Pancreas (tissue), 10 donors: ENCODE measurements at regions not wholly inside any gene's neighbourhood (a gene's known extent, or its start where the extent isn't known, plus 50 kb on each side); places are given as distances from the start of the nearest gene placed in this dataset.
"Not testable (repeated sequence)": the region's sequence is repeated elsewhere in the genome, so short reads cannot be mapped to it uniquely, and the experiment has no call there.

ENCODE experiments used
- ATAC-seq, 4 donors: fragments of 200-7000 bp; cut with Tn5 transposase; one replicate each; pipeline versions ENCODE4 v1.8.0 to v1.9.1; 2020; ENCODE audit warnings: mild to moderate bottlenecking in 4 of 4, moderate library complexity in 4 of 4
- DNase-seq, 6 donors: peaks; one replicate each; pipeline ENCODE4 v3.0.0-alpha.2; 2020
- FAIRE-seq: peaks from 2 replicates; lab custom pipeline; 2012; peaks lifted over from hg19 to GRCh38; lab: Jason Lieb, UNC
- H3K27ac ChIP-seq, 4 donors: fragments of 200-600 bp; sonication (generic); 1 replicate in 3 of 4; 2 replicates in 1 of 4; pipeline versions ENCODE4 v1.5.0 to v1.8.0; 2020
- H3K27me3 ChIP-seq, 4 donors: fragments of 200-600 bp; one replicate each; pipeline ENCODE4 v1.8.0; 2021
- H3K36me3 ChIP-seq, 3 donors: fragments of 200-600 bp; sonication (generic) in 1 of 3; one replicate each; pipeline versions ENCODE4 v1.5.0 to v1.8.0; 2020 to 2021
- H3K4me1 ChIP-seq, 3 donors: fragments of 200-600 bp; one replicate each; pipeline ENCODE4 v1.8.0; 2021
- H3K4me3 ChIP-seq, 4 donors: fragments of 200-600 bp; sonication (generic) in 2 of 4; one replicate each; pipeline versions ENCODE4 v1.5.0 to v1.8.0; 2020 to 2021
- H3K9me3 ChIP-seq, 4 donors: fragments of 200-600 bp; one replicate each; pipeline ENCODE4 v1.8.0; 2021
- WGBS, 2 donors: extraction: QIAGEN DNeasy Blood & Tissue Kit; methylation state at CpG; one replicate each; pipeline ENCODE4 v1.1.7; 2013; 5-methylcytosine and 5-hydroxymethylcytosine counted together
- intact Hi-C, 3 donors: fragments of 100-400 bp; cut with DNase I; formaldehyde crosslinking; loops; one replicate each; pipeline versions ENCODE4 v1.11.1 to v1.14.2; 2022
- TF ChIP-seq, protein P1 (sequence below), 4 donors: fragments of 200-600 bp; sonication (generic) in 3 of 4; IDR thresholded peaks; one replicate each; pipeline versions ENCODE4 v1.5.0 to v1.8.0; 2021; ENCODE audit warnings: antibody characterized with exemption in 4 of 4
- donor health status: healthy with polysubstance abuse.
- donor health status: DM: no; HTN: no; CAD: no; lungs with moderate emphysema.
- donor health status: DM: no; HTN: no; CAD: no.
- donor health status: control.
- donor health status: control.
- donor health status: Bipolar disorder and iron deficiency.
- donor health status: DM: yes; HTN: yes; CAD: no.
- donor health status: DM: no; HTN: no; CAD: no.
- donor health status: DM: no; HTN: no; CAD: no.
- donor health status: DM: yes; HTN: yes; CAD: no.

DNA sequence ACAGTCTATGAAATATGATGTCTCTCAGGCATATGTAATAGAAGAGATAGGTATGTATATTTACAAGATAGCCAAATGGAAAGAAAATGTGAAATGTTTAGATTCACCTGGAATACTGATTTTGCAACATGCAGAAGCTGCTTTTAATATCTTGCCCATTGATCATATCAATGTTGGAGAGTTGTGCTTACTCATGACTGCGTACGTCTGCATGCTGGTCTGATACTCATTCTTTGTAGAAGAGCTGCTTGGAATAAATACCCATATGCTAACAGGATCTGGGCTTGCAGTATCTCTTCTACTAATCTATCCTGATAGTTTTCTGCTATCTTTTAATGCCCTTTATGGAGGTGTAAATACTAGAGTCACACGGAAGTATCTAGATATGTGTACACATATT, 120.6 kb upstream of the FOXP2 start:
- Histone ChIP-seq H3K27me3 (no peaks in the 10 kb centered on the region), H3K4me3 (no peak overlapping the region), H3K9me3 (no peaks in the 10 kb centered on the region), H3K4me1 (no peaks in the 10 kb centered on the region), H3K36me3 (no peaks in the 10 kb centered on the region), H3K27ac (no peak overlapping the region)
- intact Hi-C loops = no loop called here
- WGBS, 2 donors = 69 to 74% methylated on average over 3 of the region's 3 CpGs
- FAIRE-seq = no peak
- no peak for DNase-seq
- TF ChIP-seq, protein P1, sequence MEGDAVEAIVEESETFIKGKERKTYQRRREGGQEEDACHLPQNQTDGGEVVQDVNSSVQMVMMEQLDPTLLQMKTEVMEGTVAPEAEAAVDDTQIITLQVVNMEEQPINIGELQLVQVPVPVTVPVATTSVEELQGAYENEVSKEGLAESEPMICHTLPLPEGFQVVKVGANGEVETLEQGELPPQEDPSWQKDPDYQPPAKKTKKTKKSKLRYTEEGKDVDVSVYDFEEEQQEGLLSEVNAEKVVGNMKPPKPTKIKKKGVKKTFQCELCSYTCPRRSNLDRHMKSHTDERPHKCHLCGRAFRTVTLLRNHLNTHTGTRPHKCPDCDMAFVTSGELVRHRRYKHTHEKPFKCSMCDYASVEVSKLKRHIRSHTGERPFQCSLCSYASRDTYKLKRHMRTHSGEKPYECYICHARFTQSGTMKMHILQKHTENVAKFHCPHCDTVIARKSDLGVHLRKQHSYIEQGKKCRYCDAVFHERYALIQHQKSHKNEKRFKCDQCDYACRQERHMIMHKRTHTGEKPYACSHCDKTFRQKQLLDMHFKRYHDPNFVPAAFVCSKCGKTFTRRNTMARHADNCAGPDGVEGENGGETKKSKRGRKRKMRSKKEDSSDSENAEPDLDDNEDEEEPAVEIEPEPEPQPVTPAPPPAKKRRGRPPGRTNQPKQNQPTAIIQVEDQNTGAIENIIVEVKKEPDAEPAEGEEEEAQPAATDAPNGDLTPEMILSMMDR (IDR thresholded peaks at IDR 0.05) = no peak
- no peak for ATAC-seq

DNA sequence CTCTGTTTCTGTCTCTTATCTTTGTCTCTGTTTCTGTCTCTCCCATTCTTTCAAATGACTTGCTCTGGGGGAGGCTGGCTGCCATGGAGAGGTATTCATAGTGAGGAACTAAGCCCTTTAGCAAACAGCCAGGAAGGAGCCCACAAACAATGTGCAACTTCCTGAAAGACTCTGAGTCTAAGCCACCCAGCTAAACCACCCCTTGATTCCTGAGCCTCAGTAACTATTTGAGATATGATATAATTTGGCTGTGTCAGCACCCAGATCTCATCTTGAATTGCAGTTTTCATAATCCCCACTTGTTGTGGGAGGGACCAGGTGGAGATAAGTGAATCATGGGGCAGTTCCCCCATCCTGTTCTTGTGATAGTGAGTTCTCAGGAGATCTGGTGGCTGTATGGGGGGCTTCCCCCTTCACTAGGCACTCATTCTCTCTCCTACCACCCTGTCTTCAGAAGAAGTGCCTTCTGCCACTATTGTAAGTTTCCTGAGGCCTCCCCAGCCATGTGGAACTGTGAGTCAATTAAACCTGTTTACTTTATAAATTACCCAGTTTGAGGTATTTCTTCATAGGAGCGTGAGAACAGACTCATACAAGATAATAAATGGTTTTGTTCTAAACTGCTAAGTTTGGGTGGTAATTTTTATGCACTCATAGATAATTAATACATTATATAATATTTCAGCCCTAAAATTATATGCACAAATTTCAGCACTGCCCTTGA, 121.2 kb upstream of the FOXP2 start:
- WGBS, 2 donors = 58 to 78% methylated on average over 1 of the region's 1 CpG
- DNase-seq = no peak
- TF ChIP-seq, protein P1 (IDR thresholded peaks at IDR 0.05) = no peak
- no peak overlapping the region for H3K27ac ChIP-seq
- FAIRE-seq = no peak
- no peak overlapping the region for H3K4me3 ChIP-seq
- no peaks in the 10 kb centered on the region for H3K4me1 ChIP-seq
- no peaks in the 10 kb centered on the region for H3K9me3 ChIP-seq
- no peaks in the 10 kb centered on the region for H3K36me3 ChIP-seq
- intact Hi-C loops = no loop called here
- no peaks in the 10 kb centered on the region for H3K27me3 ChIP-seq
- ATAC-seq = no peak

DNA sequence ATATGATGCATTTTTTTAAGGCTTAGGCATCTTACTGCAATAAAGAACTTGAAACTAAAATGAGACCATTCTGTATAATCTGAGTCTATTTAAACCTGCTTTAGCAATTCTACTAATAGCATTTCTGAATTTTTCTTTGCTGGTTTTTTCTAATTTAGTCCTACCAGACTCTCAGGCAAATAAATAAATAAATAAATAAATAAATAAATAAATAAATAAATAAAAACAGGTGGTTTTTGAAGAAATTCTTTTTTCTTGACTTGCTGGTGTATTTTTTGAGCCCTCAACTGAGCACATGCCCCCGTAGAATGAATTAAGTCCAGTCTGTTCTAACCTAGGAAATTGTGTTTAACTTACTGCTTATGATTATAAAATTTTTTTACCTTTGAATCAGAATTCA, 134.7 kb upstream of the FOXP2 start:
- FAIRE-seq (no peak), DNase-seq (no peak), ATAC-seq (no peak)
- 95 to 97% methylated on average over 1 of the region's 1 CpG for WGBS, 2 donors
- Histone ChIP-seq H3K9me3 (no peaks in the 10 kb centered on the region), H3K4me1 (no peaks in the 10 kb centered on the region), H3K4me3 (no peak overlapping the region), H3K27me3 (no peaks in the 10 kb centered on the region), H3K27ac (no peak overlapping the region), H3K36me3 (no peaks in the 10 kb centered on the region)
- intact Hi-C loops = no loop called here
- TF ChIP-seq, protein P1 (IDR thresholded peaks at IDR 0.05) = no peak

DNA sequence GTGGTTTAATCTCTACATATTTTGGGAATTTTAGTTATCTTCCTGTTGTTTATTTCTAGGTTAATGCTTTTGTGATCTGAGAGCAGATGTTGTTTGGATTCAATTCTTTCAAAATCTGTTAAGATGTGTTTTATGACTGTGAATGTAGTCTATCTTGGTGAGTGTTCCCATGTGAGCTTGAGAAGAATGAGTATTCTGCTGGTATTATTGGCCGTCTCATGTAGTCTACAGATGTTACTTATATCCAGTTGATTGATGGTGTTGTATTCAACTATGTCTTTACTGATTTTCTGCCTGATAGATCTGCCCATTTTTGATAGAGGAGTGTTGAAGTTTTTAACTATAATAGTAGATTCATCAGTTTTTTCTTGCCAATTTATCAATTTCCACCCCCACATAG, 141.4 kb upstream of the FOXP2 start:
- Histone ChIP-seq H3K27me3 (no peaks in the 10 kb centered on the region), H3K9me3 (no peaks in the 10 kb centered on the region), H3K27ac (no peak overlapping the region), H3K36me3 (no peaks in the 10 kb centered on the region), H3K4me1 (peaks cover 0 to 13% (median 12%) of the 10 kb centered on the region in 3 donors), H3K4me3 (no peak overlapping the region)
- WGBS, 2 donors = 90 to 97% methylated on average over 1 of the region's 1 CpG
- intact Hi-C loops = no loop called here
- FAIRE-seq (no peak), DNase-seq (no peak), ATAC-seq (no peak)
- TF ChIP-seq, protein P1 (IDR thresholded peaks at IDR 0.05) = no peak

DNA sequence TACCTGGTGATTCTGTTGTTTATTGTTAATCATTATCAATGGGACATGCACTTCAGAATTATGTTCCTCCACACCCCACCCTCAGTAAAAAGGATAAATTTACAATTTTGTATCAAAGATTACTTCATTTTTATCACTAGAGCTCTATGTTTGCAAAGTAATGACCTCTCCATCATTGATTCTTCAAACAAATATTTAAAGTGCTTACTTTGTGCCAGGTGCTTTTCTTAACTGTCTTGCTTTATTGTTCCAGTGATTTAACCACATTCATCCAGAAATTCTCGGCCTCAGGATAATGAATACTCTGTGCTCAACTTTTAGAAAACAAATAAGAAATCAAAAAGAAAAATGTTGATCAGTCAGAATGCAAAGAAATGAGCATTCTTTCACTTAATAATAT, 144.9 kb upstream of the FOXP2 start:
- H3K4me3 ChIP-seq = no peak overlapping the region
- WGBS, 2 donors = 5 to 9% methylated on average over 1 of the region's 1 CpG
- H3K9me3 ChIP-seq = no peaks in the 10 kb centered on the region
- TF ChIP-seq, protein P1 (IDR thresholded peaks at IDR 0.05) = no peak
- FAIRE-seq (no peak), ATAC-seq (peak in 2 of 4 donors; percentile 28 to 54), DNase-seq (no peak)
- peaks cover 0 to 13% (median 12%) of the 10 kb centered on the region in 3 donors for H3K4me1 ChIP-seq
- intact Hi-C loops = no loop called here
- H3K36me3 ChIP-seq = no peaks in the 10 kb centered on the region
- H3K27me3 ChIP-seq = no peaks in the 10 kb centered on the region
- H3K27ac ChIP-seq = no peak overlapping the region

DNA sequence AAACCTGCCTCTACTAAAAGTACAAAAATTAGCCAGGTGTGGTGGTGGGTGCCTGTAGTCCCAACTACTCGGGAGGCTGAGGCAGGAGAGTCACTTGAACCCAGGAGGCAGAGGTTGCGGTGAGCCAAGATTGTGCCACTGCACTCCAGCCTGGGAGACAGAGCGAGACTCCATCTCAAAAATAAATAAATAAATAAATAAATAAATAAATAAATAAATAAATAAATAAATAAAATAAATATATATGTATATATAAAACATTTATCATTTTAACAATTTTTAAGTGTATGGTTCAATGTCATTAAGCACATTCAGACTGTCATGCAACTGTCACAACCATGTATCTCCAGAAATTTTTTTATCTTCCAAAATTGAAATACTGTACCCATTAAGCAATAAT, 147.1 kb upstream of the FOXP2 start:
- H3K27ac ChIP-seq, H3K4me3 ChIP-seq, FAIRE-seq, H3K27me3 ChIP-seq, intact Hi-C loops, DNase-seq, H3K9me3 ChIP-seq, H3K36me3 ChIP-seq, ATAC-seq: not testable (repeated sequence)
- 93 to 98% methylated on average over 3 of the region's 3 CpGs for WGBS, 2 donors
- H3K4me1 ChIP-seq = peaks cover 0 to 13% (median 12%) of the 10 kb centered on the region in 3 donors
